GM23338 (cell line): ENCODE measurements at regions not wholly inside any gene's neighbourhood (a gene's known extent, or its start where the extent isn't known, plus 50 kb on each side); places are given as distances from the start of the nearest gene placed in this dataset.

Experiments
- ATAC-seq: fragments of 200-7000 bp; cut with Tn5 transposase; 3 replicates; pipeline ENCODE4 v1.9.1; 2020
- DNase-seq: peaks from one replicate; pipeline ENCODE4 v3.0.0-alpha.2; 2015; ENCODE audit warnings: low spot score
- H2AFZ ChIP-seq: fragments of 200-600 bp; sonication (generic); 2 replicates; pipeline ENCODE4 v1.8.0; 2016; ENCODE audit warnings: antibody characterized with exemption, mild to moderate bottlenecking, moderate library complexity
- H3F3A ChIP-seq: fragments of 200-600 bp; sonication (generic); replicated peaks from 2 replicates; pipeline ENCODE4 v1.8.0; 2017; ENCODE audit warnings: antibody characterized with exemption, mixed run types, low read depth
- H3K27ac ChIP-seq: fragments of 200-600 bp; sonication (generic); 2 replicates; pipeline ENCODE4 v1.6.1; 2016; ENCODE audit warnings: low read depth
- H3K27me3 ChIP-seq: fragments of 200-600 bp; sonication (generic); 2 replicates; pipeline ENCODE4 v1.8.0; 2016; ENCODE audit warnings: mild to moderate bottlenecking, mixed run types, moderate library complexity; ENCODE audit not compliant: insufficient read depth
- H3K36me3 ChIP-seq: fragments of 200-600 bp; sonication (generic); 2 replicates; pipeline ENCODE4 v1.8.0; 2016; ENCODE audit warnings: mild to moderate bottlenecking; ENCODE audit not compliant: insufficient read depth
- H3K4me1 ChIP-seq: fragments of 200-600 bp; sonication (generic); 2 replicates; pipeline ENCODE4 v1.8.0; 2016; ENCODE audit warnings: mild to moderate bottlenecking, moderate library complexity; ENCODE audit not compliant: insufficient read depth
- H3K4me2 ChIP-seq: fragments of 200-600 bp; sonication (generic); 2 replicates; pipeline ENCODE4 v1.7.1; 2017; ENCODE audit warnings: mixed run types
- H3K4me3 ChIP-seq: fragments of 200-600 bp; sonication (generic); 2 replicates; pipeline ENCODE4 v1.6.1; 2016; ENCODE audit warnings: mixed run types
- H3K79me2 ChIP-seq: fragments of 200-600 bp; sonication (generic); replicated peaks from 2 replicates; pipeline ENCODE4 v1.8.0; 2017; ENCODE audit warnings: mild to moderate bottlenecking; ENCODE audit not compliant: insufficient read depth
- H3K9me2 ChIP-seq: fragments of 200-600 bp; sonication (generic); 2 replicates; pipeline ENCODE4 v1.8.0; 2017; ENCODE audit not compliant: insufficient read depth
- H4K20me1 ChIP-seq: fragments of 200-600 bp; sonication (generic); replicated peaks from 2 replicates; pipeline ENCODE4 v1.8.0; 2017; ENCODE audit warnings: mild to moderate bottlenecking; ENCODE audit not compliant: insufficient read depth
- H3K27ac Mint-ChIP-seq: 2 replicates; pipeline ENCODE4 v1.8.0; 2020; ENCODE audit warnings: inconsistent platforms, mild to moderate bottlenecking, moderate library complexity, mixed read lengths
- H3K27me3 Mint-ChIP-seq: 3 replicates; pipeline ENCODE4 v1.8.0; 2022; ENCODE audit warnings: low read depth, mild to moderate bottlenecking, moderate library complexity, mixed read lengths, inconsistent platforms; ENCODE audit not compliant: insufficient read depth, poor library complexity
- H3K36me3 Mint-ChIP-seq: 3 replicates; pipeline ENCODE4 v1.8.0; 2021; ENCODE audit warnings: low read depth, mild to moderate bottlenecking, inconsistent platforms, moderate library complexity, mixed read lengths
- H3K4me1 Mint-ChIP-seq: 3 replicates; pipeline ENCODE4 v1.8.0; 2020; ENCODE audit warnings: mild to moderate bottlenecking, inconsistent platforms, mixed read lengths
- H3K4me3 Mint-ChIP-seq: 3 replicates; pipeline ENCODE4 v1.8.0; 2021; ENCODE audit warnings: moderate library complexity, mild to moderate bottlenecking, inconsistent platforms, mixed read lengths
- H3K9me3 Mint-ChIP-seq: 3 replicates; pipeline ENCODE4 v1.8.0; 2020; ENCODE audit warnings: moderate library complexity, mild to moderate bottlenecking, inconsistent platforms, mixed read lengths
- CREB1 ChIP-seq: fragments of 250-450 bp; sonication (Bioruptor Pico); IDR thresholded peaks from 2 replicates; pipeline ENCODE4 v1.5.0; 2020; ENCODE audit warnings: low read depth, mild to moderate bottlenecking, moderate library complexity
- EZH2 ChIP-seq: fragments of 200-600 bp; sonication (generic); IDR thresholded peaks from one replicate; pipeline ENCODE4 v1.8.0; 2017; ENCODE audit warnings: antibody characterized with exemption, mild to moderate bottlenecking, low read depth; ENCODE audit not compliant: unreplicated experiment
- EZH2phosphoT487 ChIP-seq: fragments of 200-600 bp; sonication (generic); IDR thresholded peaks from one replicate; pipeline ENCODE4 v1.8.1; 2018; ENCODE audit warnings: antibody characterized with exemption; ENCODE audit not compliant: unreplicated experiment
- JUNB ChIP-seq: IDR thresholded peaks from one replicate; pipeline ENCODE4 v1.6.1; 2016; ENCODE audit warnings: antibody characterized with exemption; ENCODE audit not compliant: unreplicated experiment
- NANOG ChIP-seq: IDR thresholded peaks from 2 replicates; pipeline ENCODE4 v1.6.1; 2016; ENCODE audit warnings: antibody characterized with exemption, borderline replicate concordance
- STAT1 ChIP-seq: IDR thresholded peaks from one replicate; pipeline ENCODE4 v1.6.1; 2016; ENCODE audit warnings: antibody characterized with exemption; ENCODE audit not compliant: unreplicated experiment
- TF ChIP-seq, protein P1 (sequence below), 2 experiments: fragments of 200-600 bp in 1 of 2; sonication (generic) in 1 of 2; conservative IDR thresholded peaks; 2 replicates each; pipeline versions ENCODE4 v1.5.1 to v1.6.1; 2016 to 2017; ENCODE audit warnings: antibody characterized with exemption in 2 of 2, low read depth in 2 of 2, mild to moderate bottlenecking in 2 of 2, moderate library complexity in 1 of 2
- TF ChIP-seq, protein P2 (sequence below): IDR thresholded peaks from 2 replicates; pipeline ENCODE4 v1.6.1; 2016; ENCODE audit warnings: antibody characterized with exemption
- TF ChIP-seq, protein P3 (sequence below): IDR thresholded peaks from one replicate; pipeline ENCODE4 v1.6.1; 2018; ENCODE audit warnings: antibody characterized with exemption; ENCODE audit not compliant: unreplicated experiment

DNA sequence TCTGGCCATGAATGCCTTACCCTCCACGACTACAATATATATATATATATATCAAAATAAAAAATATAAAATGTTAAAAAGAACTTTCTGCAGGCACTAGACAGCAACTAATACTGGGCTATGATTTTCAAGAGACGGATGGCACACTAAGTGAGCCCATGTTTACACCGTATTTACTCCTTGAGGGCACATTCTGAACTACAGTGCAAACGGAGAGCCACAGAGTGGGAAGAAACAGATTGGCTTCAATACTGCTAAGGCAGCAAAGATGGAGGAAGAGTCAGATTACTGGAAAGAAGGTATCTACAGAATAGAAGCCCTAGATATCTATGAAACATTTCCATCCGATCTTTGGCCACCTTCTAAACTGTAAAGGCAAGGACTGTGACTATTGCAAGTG is 330.3 kb downstream of the HTR1B start:
- no peak overlapping the region for H3K27ac ChIP-seq
- Mint-ChIP-seq H3K27ac (no peak overlapping the region), H3K4me3 (no peak overlapping the region), H3K36me3 (no peaks in the 10 kb centered on the region), H3K9me3 (no peaks in the 10 kb centered on the region), H3K4me1 (peaks cover 5% of the 10 kb centered on the region; the same call in 2 of the 3 replicates), H3K27me3 (no peaks in the 10 kb centered on the region)
- H3K27me3 ChIP-seq, result no peaks in the 10 kb centered on the region
- H3K4me2 ChIP-seq, result no peak overlapping the region
- no peaks in the 10 kb centered on the region for H3K4me1 ChIP-seq
- no peaks in the 10 kb centered on the region for H4K20me1 ChIP-seq
- TF ChIP-seq, protein P1, sequence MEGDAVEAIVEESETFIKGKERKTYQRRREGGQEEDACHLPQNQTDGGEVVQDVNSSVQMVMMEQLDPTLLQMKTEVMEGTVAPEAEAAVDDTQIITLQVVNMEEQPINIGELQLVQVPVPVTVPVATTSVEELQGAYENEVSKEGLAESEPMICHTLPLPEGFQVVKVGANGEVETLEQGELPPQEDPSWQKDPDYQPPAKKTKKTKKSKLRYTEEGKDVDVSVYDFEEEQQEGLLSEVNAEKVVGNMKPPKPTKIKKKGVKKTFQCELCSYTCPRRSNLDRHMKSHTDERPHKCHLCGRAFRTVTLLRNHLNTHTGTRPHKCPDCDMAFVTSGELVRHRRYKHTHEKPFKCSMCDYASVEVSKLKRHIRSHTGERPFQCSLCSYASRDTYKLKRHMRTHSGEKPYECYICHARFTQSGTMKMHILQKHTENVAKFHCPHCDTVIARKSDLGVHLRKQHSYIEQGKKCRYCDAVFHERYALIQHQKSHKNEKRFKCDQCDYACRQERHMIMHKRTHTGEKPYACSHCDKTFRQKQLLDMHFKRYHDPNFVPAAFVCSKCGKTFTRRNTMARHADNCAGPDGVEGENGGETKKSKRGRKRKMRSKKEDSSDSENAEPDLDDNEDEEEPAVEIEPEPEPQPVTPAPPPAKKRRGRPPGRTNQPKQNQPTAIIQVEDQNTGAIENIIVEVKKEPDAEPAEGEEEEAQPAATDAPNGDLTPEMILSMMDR (conservative IDR thresholded peaks at IDR 0.05; ENCODE audit: low read depth in 2 of 2), result no peak; a peak in 1 of 4 replicates
- TF ChIP-seq EZH2phosphoT487, result no peak
- no peak for TF ChIP-seq JUNB
- TF ChIP-seq STAT1, result no peak
- TF ChIP-seq NANOG, result no peak
- no peak for TF ChIP-seq CREB1 (CRISPR knock-in tag)
- no peak for TF ChIP-seq EZH2
- H3K36me3 ChIP-seq, result no peaks in the 10 kb centered on the region
- H3F3A ChIP-seq, result no peaks in the 10 kb centered on the region
- no peaks in the 10 kb centered on the region for H3K79me2 ChIP-seq
- H3K9me2 ChIP-seq, result no peaks in the 10 kb centered on the region
- no peak overlapping the region for H3K4me3 ChIP-seq
- H2AFZ ChIP-seq, result no peak overlapping the region; the same call in 1 of the 2 replicates
- ATAC-seq, result peak; percentile 86
- DNase-seq, result peak; percentile 55

DNA sequence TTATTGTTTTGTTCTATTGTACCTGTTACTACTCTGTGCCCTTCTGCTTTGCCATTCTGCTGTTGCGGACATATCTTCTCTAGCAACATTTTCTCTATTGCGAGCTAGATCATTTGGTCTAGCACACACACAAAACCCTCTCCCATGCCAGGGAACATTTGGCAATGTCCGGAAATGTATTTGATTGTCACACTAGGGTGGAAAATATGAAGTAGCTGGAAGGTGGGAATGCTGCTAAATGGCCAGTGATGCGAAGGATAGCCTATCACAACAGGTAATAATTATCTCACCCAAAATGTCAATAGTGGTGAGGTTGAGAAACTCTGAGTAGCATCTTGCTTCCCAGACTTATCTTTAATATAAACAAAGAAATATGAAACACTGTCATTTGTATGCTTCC is 331.9 kb downstream of the HTR1B start:
- no peak for ATAC-seq
- Histone ChIP-seq H4K20me1 (no peaks in the 10 kb centered on the region), H3K4me1 (no peaks in the 10 kb centered on the region), H3K27me3 (no peaks in the 10 kb centered on the region), H2AFZ (no peak overlapping the region), H3K4me2 (no peak overlapping the region), H3F3A (no peaks in the 10 kb centered on the region), H3K36me3 (no peaks in the 10 kb centered on the region), H3K79me2 (no peaks in the 10 kb centered on the region), H3K4me3 (no peak overlapping the region), H3K27ac (no peak overlapping the region), H3K9me2 (no peaks in the 10 kb centered on the region)
- TF ChIP-seq, protein P2, sequence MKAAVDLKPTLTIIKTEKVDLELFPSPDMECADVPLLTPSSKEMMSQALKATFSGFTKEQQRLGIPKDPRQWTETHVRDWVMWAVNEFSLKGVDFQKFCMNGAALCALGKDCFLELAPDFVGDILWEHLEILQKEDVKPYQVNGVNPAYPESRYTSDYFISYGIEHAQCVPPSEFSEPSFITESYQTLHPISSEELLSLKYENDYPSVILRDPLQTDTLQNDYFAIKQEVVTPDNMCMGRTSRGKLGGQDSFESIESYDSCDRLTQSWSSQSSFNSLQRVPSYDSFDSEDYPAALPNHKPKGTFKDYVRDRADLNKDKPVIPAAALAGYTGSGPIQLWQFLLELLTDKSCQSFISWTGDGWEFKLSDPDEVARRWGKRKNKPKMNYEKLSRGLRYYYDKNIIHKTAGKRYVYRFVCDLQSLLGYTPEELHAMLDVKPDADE, result no peak
- no peak for DNase-seq
- H3K36me3 Mint-ChIP-seq, result no peaks in the 10 kb centered on the region
- H3K4me1 Mint-ChIP-seq, result peaks cover 5% of the 10 kb centered on the region; the same call in 2 of the 3 replicates
- H3K27me3 Mint-ChIP-seq, result no peaks in the 10 kb centered on the region
- H3K27ac Mint-ChIP-seq, result no peak overlapping the region
- no peaks in the 10 kb centered on the region for H3K9me3 Mint-ChIP-seq
- H3K4me3 Mint-ChIP-seq, result no peak overlapping the region

DNA sequence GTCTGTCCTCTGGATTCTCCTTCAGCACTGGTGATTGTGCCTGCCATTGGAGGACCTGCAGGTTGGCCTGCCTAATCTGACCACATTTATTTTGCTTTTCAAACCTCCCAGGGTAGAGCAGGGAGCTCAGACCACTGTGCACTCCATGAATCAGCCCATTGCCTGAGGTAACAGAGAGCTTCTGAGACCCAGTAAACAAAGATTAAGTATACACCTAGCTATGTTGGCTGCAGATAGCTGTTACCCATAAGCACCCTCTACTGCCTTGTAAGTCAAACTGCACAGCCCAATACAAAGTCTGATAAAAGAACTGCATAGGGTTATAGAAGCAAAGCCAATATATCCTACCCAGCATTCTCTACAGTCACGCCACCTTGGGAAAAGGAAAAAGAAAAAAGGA is 338.7 kb downstream of the HTR1B start:
- H3F3A ChIP-seq, result no peaks in the 10 kb centered on the region
- ATAC-seq (no peak), DNase-seq (no peak)
- H3K36me3 Mint-ChIP-seq, result no peaks in the 10 kb centered on the region
- H3K4me1 Mint-ChIP-seq, result no peaks in the 10 kb centered on the region
- no peak overlapping the region for H3K27ac ChIP-seq
- no peaks in the 10 kb centered on the region for H3K4me1 ChIP-seq
- H3K4me3 ChIP-seq, result no peak overlapping the region
- H2AFZ ChIP-seq, result no peak overlapping the region
- TF ChIP-seq, protein P1 (conservative IDR thresholded peaks at IDR 0.05; ENCODE audit: low read depth in 2 of 2), result peak; percentile 16 to 28; a peak in 2 of 4 replicates
- TF ChIP-seq, protein P3, sequence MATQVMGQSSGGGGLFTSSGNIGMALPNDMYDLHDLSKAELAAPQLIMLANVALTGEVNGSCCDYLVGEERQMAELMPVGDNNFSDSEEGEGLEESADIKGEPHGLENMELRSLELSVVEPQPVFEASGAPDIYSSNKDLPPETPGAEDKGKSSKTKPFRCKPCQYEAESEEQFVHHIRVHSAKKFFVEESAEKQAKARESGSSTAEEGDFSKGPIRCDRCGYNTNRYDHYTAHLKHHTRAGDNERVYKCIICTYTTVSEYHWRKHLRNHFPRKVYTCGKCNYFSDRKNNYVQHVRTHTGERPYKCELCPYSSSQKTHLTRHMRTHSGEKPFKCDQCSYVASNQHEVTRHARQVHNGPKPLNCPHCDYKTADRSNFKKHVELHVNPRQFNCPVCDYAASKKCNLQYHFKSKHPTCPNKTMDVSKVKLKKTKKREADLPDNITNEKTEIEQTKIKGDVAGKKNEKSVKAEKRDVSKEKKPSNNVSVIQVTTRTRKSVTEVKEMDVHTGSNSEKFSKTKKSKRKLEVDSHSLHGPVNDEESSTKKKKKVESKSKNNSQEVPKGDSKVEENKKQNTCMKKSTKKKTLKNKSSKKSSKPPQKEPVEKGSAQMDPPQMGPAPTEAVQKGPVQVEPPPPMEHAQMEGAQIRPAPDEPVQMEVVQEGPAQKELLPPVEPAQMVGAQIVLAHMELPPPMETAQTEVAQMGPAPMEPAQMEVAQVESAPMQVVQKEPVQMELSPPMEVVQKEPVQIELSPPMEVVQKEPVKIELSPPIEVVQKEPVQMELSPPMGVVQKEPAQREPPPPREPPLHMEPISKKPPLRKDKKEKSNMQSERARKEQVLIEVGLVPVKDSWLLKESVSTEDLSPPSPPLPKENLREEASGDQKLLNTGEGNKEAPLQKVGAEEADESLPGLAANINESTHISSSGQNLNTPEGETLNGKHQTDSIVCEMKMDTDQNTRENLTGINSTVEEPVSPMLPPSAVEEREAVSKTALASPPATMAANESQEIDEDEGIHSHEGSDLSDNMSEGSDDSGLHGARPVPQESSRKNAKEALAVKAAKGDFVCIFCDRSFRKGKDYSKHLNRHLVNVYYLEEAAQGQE, result no peak
- no peak overlapping the region for H3K4me3 Mint-ChIP-seq
- no peaks in the 10 kb centered on the region for H3K79me2 ChIP-seq
- peaks cover 2% of the 10 kb centered on the region for H3K27me3 Mint-ChIP-seq
- no peaks in the 10 kb centered on the region for H3K27me3 ChIP-seq
- H4K20me1 ChIP-seq, result no peaks in the 10 kb centered on the region
- no peaks in the 10 kb centered on the region for H3K9me2 ChIP-seq
- no peaks in the 10 kb centered on the region for H3K9me3 Mint-ChIP-seq
- H3K4me2 ChIP-seq, result no peak overlapping the region
- H3K36me3 ChIP-seq, result no peaks in the 10 kb centered on the region
- no peak overlapping the region for H3K27ac Mint-ChIP-seq
